ENCODE measurements at regions not wholly inside any gene's neighbourhood (a gene's known extent, or its start where the extent isn't known, plus 50 kb on each side); places are given as distances from the start of the nearest gene placed in this dataset.

- no peak for TF ChIP-seq CEBPB (IDR thresholded peaks at IDR 0.05)
- TF ChIP-seq TCF12 (IDR thresholded peaks at IDR 0.05; ENCODE audit: low read depth) = no peak
- TF ChIP-seq RAD21 (IDR thresholded peaks at IDR 0.05; ENCODE audit: low read depth) = no peak
- no peak for TF ChIP-seq MAX (IDR thresholded peaks at IDR 0.05)
- no peak for TF ChIP-seq CREB1 (IDR thresholded peaks at IDR 0.05; ENCODE audit: low read depth)
- TF ChIP-seq NFIC (IDR thresholded peaks at IDR 0.05) = no peak
- no peak for TF ChIP-seq ZBTB7A (IDR thresholded peaks at IDR 0.05; ENCODE audit: low read depth)
- TF ChIP-seq EP300 (IDR thresholded peaks at IDR 0.05; ENCODE audit: borderline replicate concordance) = no peak
These were observed 117.1 kb upstream of the ZNF462 start for GRCh38 chr9:106745876-106746275.

- no peak for TF ChIP-seq MAX (IDR thresholded peaks at IDR 0.05)
- TF ChIP-seq EP300 (IDR thresholded peaks at IDR 0.05; ENCODE audit: borderline replicate concordance) = no peak
- TF ChIP-seq EGR1 (IDR thresholded peaks at IDR 0.05) = no peak
- no peak for TF ChIP-seq REST (IDR thresholded peaks at IDR 0.05; ENCODE audit: low read depth)
- no peak for TF ChIP-seq TCF12 (IDR thresholded peaks at IDR 0.05; ENCODE audit: low read depth)
- TF ChIP-seq FOXM1 (IDR thresholded peaks at IDR 0.05; ENCODE audit: borderline replicate concordance, low read depth) = no peak
- no peak for TF ChIP-seq USF1 (IDR thresholded peaks at IDR 0.05)
- no peak for TF ChIP-seq CEBPB (IDR thresholded peaks at IDR 0.05)
These were observed 111.3 kb upstream of the ZNF462 start for GRCh38 chr9:106751681-106752080.

- TF ChIP-seq NFIC (IDR thresholded peaks at IDR 0.05) (no peak), EGR1 (IDR thresholded peaks at IDR 0.05) (no peak), ZBTB7A (IDR thresholded peaks at IDR 0.05; ENCODE audit: low read depth) (no peak), USF1 (IDR thresholded peaks at IDR 0.05) (no peak), CREB1 (IDR thresholded peaks at IDR 0.05; ENCODE audit: low read depth) (no peak), MAX (IDR thresholded peaks at IDR 0.05) (no peak), TAF1 (IDR thresholded peaks at IDR 0.05; ENCODE audit: low read depth) (no peak), TEAD4 (IDR thresholded peaks at IDR 0.05) (no peak), RAD21 (IDR thresholded peaks at IDR 0.05; ENCODE audit: low read depth) (no peak), REST (IDR thresholded peaks at IDR 0.05; ENCODE audit: low read depth) (no peak), CEBPB (IDR thresholded peaks at IDR 0.05) (no peak), FOXM1 (IDR thresholded peaks at IDR 0.05; ENCODE audit: borderline replicate concordance, low read depth) (no peak), TCF12 (IDR thresholded peaks at IDR 0.05; ENCODE audit: low read depth) (no peak), EP300 (IDR thresholded peaks at IDR 0.05; ENCODE audit: borderline replicate concordance) (no peak), YY1 (IDR thresholded peaks at IDR 0.05; ENCODE audit: low read depth) (no peak)
These were observed 110.4 kb upstream of the ZNF462 start for GRCh38 chr9:106752581-106752980.

GRCh38 chr9:106753155-106753671 lies 109.8 kb upstream of the ZNF462 start:
- TF ChIP-seq MAX (IDR thresholded peaks at IDR 0.05) (no peak), CEBPB (IDR thresholded peaks at IDR 0.05) (no peak), FOXM1 (IDR thresholded peaks at IDR 0.05; ENCODE audit: borderline replicate concordance, low read depth) (no peak), CREB1 (IDR thresholded peaks at IDR 0.05; ENCODE audit: low read depth) (no peak), EP300 (IDR thresholded peaks at IDR 0.05; ENCODE audit: borderline replicate concordance) (no peak)

- TF ChIP-seq FOXM1 (IDR thresholded peaks at IDR 0.05; ENCODE audit: borderline replicate concordance, low read depth) (no peak), ZBTB7A (IDR thresholded peaks at IDR 0.05; ENCODE audit: low read depth) (no peak), MAX (IDR thresholded peaks at IDR 0.05) (no peak), REST (IDR thresholded peaks at IDR 0.05; ENCODE audit: low read depth) (no peak), USF1 (IDR thresholded peaks at IDR 0.05) (no peak), YY1 (IDR thresholded peaks at IDR 0.05; ENCODE audit: low read depth) (no peak), EGR1 (IDR thresholded peaks at IDR 0.05) (no peak), EP300 (IDR thresholded peaks at IDR 0.05; ENCODE audit: borderline replicate concordance) (no peak), TEAD4 (IDR thresholded peaks at IDR 0.05) (no peak), TCF12 (IDR thresholded peaks at IDR 0.05; ENCODE audit: low read depth) (no peak)
These were observed 107.2 kb upstream of the ZNF462 start for GRCh38 chr9:106755736-106756135.
